ENCODE measurements at regions not wholly inside any gene's neighbourhood (a gene's known extent, or its start where the extent isn't known, plus 50 kb on each side); places are given as distances from the start of the nearest gene placed in this dataset.

GRCh38 chr10:8315619-8316021, 261.1 kb downstream of the GATA3 start:
- Histone ChIP-seq H3K27ac (ENCODE audit: low read depth in 1 of 2, low read length in 2 of 2) (no peak overlapping the region), H3K4me1 (ENCODE audit: control insufficient read depth in 4 of 4, insufficient read depth in 4 of 4, low read length in 3 of 4) (no peaks in the 10 kb centered on the region), H3K9ac (ENCODE audit: low read depth in 1 of 2, low read length in 2 of 2) (no peak overlapping the region), H3K36me3 (ENCODE audit: control insufficient read depth in 4 of 4, insufficient read depth in 3 of 4, low read depth in 1 of 4, low read length in 3 of 4) (no peaks in the 10 kb centered on the region), H3K9me3 (ENCODE audit: control insufficient read depth in 4 of 4, low read length in 3 of 4) (no peaks in the 10 kb centered on the region), H3K4me3 (ENCODE audit: low read depth in 1 of 3, low read length in 3 of 3) (no peak overlapping the region), H3K27me3 (ENCODE audit: control insufficient read depth in 4 of 4, insufficient read depth in 4 of 4, low read length in 3 of 4) (peaks cover 0 to 3% (median 0%) of the 10 kb centered on the region in 4 donors)
- no peak for DNase-seq (ENCODE audit: low spot score)
- 53% methylated on average over 1 of the region's 1 CpG for WGBS
- no peak for TF ChIP-seq RXRA (IDR thresholded peaks at IDR 0.05)
- no peak for TF ChIP-seq TAF1 (conservative IDR thresholded peaks at IDR 0.05)
- TF ChIP-seq HNF4G (IDR thresholded peaks at IDR 0.05): no peak
- no peak for TF ChIP-seq SP1 (IDR thresholded peaks at IDR 0.05)
- no peak for TF ChIP-seq REST (IDR thresholded peaks at IDR 0.05)
- TF ChIP-seq ZBTB33 (IDR thresholded peaks at IDR 0.05): no peak
- TF ChIP-seq FOXA1 (IDR thresholded peaks at IDR 0.05): no peak
- no peak for TF ChIP-seq HNF4A (conservative IDR thresholded peaks at IDR 0.05)
- no peak for TF ChIP-seq MAX (IDR thresholded peaks at IDR 0.05)
- no peak for TF ChIP-seq JUND (IDR thresholded peaks at IDR 0.05)
- no peak for TF ChIP-seq ATF3 (IDR thresholded peaks at IDR 0.05)
- no peak for TF ChIP-seq RAD21 (IDR thresholded peaks at IDR 0.05)
- no peak for TF ChIP-seq EGR1 (IDR thresholded peaks at IDR 0.05; ENCODE audit: low read depth in 2 of 2)
- TF ChIP-seq YY1 (IDR thresholded peaks at IDR 0.05): no peak
- TF ChIP-seq GABPA (IDR thresholded peaks at IDR 0.05 in 1 of 2, conservative IDR thresholded peaks at IDR 0.05 in 1 of 2): no peak
- no peak for TF ChIP-seq FOXA2 (IDR thresholded peaks at IDR 0.05)
- no peak for TF ChIP-seq CTCF (IDR thresholded peaks at IDR 0.05; ENCODE audit: low read depth, low read length, missing input control)

GRCh38 chr10:8316284-8316683, 261.8 kb downstream of the GATA3 start:
- peaks cover 0 to 3% (median 0%) of the 10 kb centered on the region in 4 donors for H3K27me3 ChIP-seq (ENCODE audit: control insufficient read depth in 4 of 4, insufficient read depth in 4 of 4, low read length in 3 of 4)
- WGBS: 74% methylated on average over 6 of the region's 6 CpGs
- H3K36me3 ChIP-seq (ENCODE audit: control insufficient read depth in 4 of 4, insufficient read depth in 3 of 4, low read depth in 1 of 4, low read length in 3 of 4): no peaks in the 10 kb centered on the region
- no peak overlapping the region for H3K27ac ChIP-seq (ENCODE audit: low read depth in 1 of 2, low read length in 2 of 2)
- DNase-seq (ENCODE audit: low spot score): no peak
- no peaks in the 10 kb centered on the region for H3K9me3 ChIP-seq (ENCODE audit: control insufficient read depth in 4 of 4, low read length in 3 of 4)
- H3K4me3 ChIP-seq (ENCODE audit: low read depth in 1 of 3, low read length in 3 of 3): no peak overlapping the region
- H3K4me1 ChIP-seq (ENCODE audit: control insufficient read depth in 4 of 4, insufficient read depth in 4 of 4, low read length in 3 of 4): no peaks in the 10 kb centered on the region
- no peak overlapping the region for H3K9ac ChIP-seq (ENCODE audit: low read depth in 1 of 2, low read length in 2 of 2)
- TF ChIP-seq RAD21 (IDR thresholded peaks at IDR 0.05) (no peak), SP1 (IDR thresholded peaks at IDR 0.05) (no peak), EGR1 (IDR thresholded peaks at IDR 0.05; ENCODE audit: low read depth in 2 of 2) (no peak), MAX (IDR thresholded peaks at IDR 0.05) (no peak), YY1 (IDR thresholded peaks at IDR 0.05) (no peak), HNF4G (IDR thresholded peaks at IDR 0.05) (no peak), FOXA2 (IDR thresholded peaks at IDR 0.05) (no peak), NR2F2 (IDR thresholded peaks at IDR 0.05) (no peak), FOXA1 (IDR thresholded peaks at IDR 0.05) (no peak), ATF3 (IDR thresholded peaks at IDR 0.05) (no peak), RXRA (IDR thresholded peaks at IDR 0.05) (no peak), ZBTB33 (IDR thresholded peaks at IDR 0.05) (no peak), HNF4A (conservative IDR thresholded peaks at IDR 0.05) (no peak), JUND (IDR thresholded peaks at IDR 0.05) (no peak)
